H9 (cell line): ENCODE measurements at regions not wholly inside any gene's neighbourhood (a gene's known extent, or its start where the extent isn't known, plus 50 kb on each side); places are given as distances from the start of the nearest gene placed in this dataset.

ENCODE experiments used
- DNase-seq: peaks from one replicate; pipeline ENCODE4 v3.0.0-alpha.2; 2017
- H2AFZ ChIP-seq: one replicate; pipeline ENCODE4 v1.6.1; 2013; ENCODE audit warnings: mild to moderate bottlenecking, low read length, control low read depth, moderate library complexity
- H2AK5ac ChIP-seq: 2 replicates; pipeline ENCODE4 v1.6.1; 2013; ENCODE audit warnings: low read length, control low read depth, mixed read lengths; ENCODE audit not compliant: insufficient read length
- H2BK120ac ChIP-seq: one replicate; pipeline ENCODE4 v1.6.1; 2013; ENCODE audit warnings: low read depth, mild to moderate bottlenecking, low read length, control low read depth, inconsistent platforms; ENCODE audit not compliant: poor library complexity, severe bottlenecking
- H2BK12ac ChIP-seq: 2 replicates; pipeline ENCODE4 v1.6.1; 2013; ENCODE audit warnings: low read length, control low read depth, mixed read lengths, low read depth; ENCODE audit not compliant: insufficient read length
- H2BK15ac ChIP-seq: 2 replicates; pipeline ENCODE4 v1.6.1; 2013; ENCODE audit warnings: low read depth, low read length, control low read depth
- H2BK20ac ChIP-seq: one replicate; pipeline ENCODE4 v1.6.1; 2013; ENCODE audit warnings: low read depth, mild to moderate bottlenecking, low read length, control low read depth, inconsistent platforms; ENCODE audit not compliant: poor library complexity, severe bottlenecking
- H2BK5ac ChIP-seq: 2 replicates; pipeline ENCODE4 v1.6.1; 2013; ENCODE audit warnings: low read length, control low read depth, mixed read lengths; ENCODE audit not compliant: insufficient read length
- H3K14ac ChIP-seq: 2 replicates; pipeline ENCODE4 v1.6.1; 2013; ENCODE audit warnings: low read length, control low read depth; ENCODE audit not compliant: insufficient read depth
- H3K18ac ChIP-seq: 2 replicates; pipeline ENCODE4 v1.6.1; 2013; ENCODE audit warnings: low read depth, mild to moderate bottlenecking, mixed read lengths, low read length, control low read depth; ENCODE audit not compliant: insufficient read length
- H3K23ac ChIP-seq: 2 replicates; pipeline ENCODE4 v1.6.1; 2013; ENCODE audit warnings: low read length, control low read depth, mixed read lengths, low read depth; ENCODE audit not compliant: insufficient read length
- H3K23me2 ChIP-seq: 2 replicates; pipeline ENCODE4 v1.6.1; 2013; ENCODE audit warnings: low read depth, mild to moderate bottlenecking, mixed read lengths, low read length, control low read depth; ENCODE audit not compliant: insufficient read length, poor library complexity, severe bottlenecking
- H3K27ac ChIP-seq: 2 replicates; pipeline ENCODE4 v1.5.1; 2013; ENCODE audit warnings: low read length, control low read depth, mixed read lengths, low read depth; ENCODE audit not compliant: insufficient read length
- H3K27me3 ChIP-seq: 2 replicates; pipeline ENCODE4 v1.6.1; 2013; ENCODE audit warnings: low read length, control low read depth, inconsistent platforms; ENCODE audit not compliant: insufficient read depth
- H3K4ac ChIP-seq: 2 replicates; pipeline ENCODE4 v1.6.1; 2013; ENCODE audit warnings: low read depth, mild to moderate bottlenecking, control low read depth, inconsistent platforms, low read length, moderate library complexity
- H3K4me1 ChIP-seq: 2 replicates; pipeline ENCODE4 v1.6.1; 2013; ENCODE audit warnings: low read length, control low read depth, inconsistent platforms; ENCODE audit not compliant: insufficient read depth
- H3K4me2 ChIP-seq: 2 replicates; pipeline ENCODE4 v1.6.1; 2013; ENCODE audit warnings: low read length, control low read depth, mixed read lengths; ENCODE audit not compliant: insufficient read length, insufficient read depth
- H3K56ac ChIP-seq: 2 replicates; pipeline ENCODE4 v1.6.1; 2013; ENCODE audit warnings: low read depth, mild to moderate bottlenecking, mixed read lengths, low read length, control low read depth; ENCODE audit not compliant: insufficient read length
- H3K79me1 ChIP-seq: 2 replicates; pipeline ENCODE4 v1.6.1; 2013; ENCODE audit warnings: low read depth, mild to moderate bottlenecking, moderate library complexity, low read length, control low read depth, inconsistent platforms; ENCODE audit not compliant: insufficient read depth, poor library complexity, severe bottlenecking
- H3K79me2 ChIP-seq: 2 replicates; pipeline ENCODE4 v1.6.1; 2013; ENCODE audit warnings: low read length, control low read depth, inconsistent platforms; ENCODE audit not compliant: insufficient read depth
- H3K9ac ChIP-seq: 2 replicates; pipeline ENCODE4 v1.6.1; 2013; ENCODE audit warnings: low read length, control low read depth, mixed read lengths; ENCODE audit not compliant: insufficient read length; ENCODE audit errors: extremely low read depth
- H3K9me3 ChIP-seq: one replicate; pipeline ENCODE4 v1.6.1; 2013; ENCODE audit warnings: low read depth, low read length, inconsistent platforms; ENCODE audit not compliant: control insufficient read depth
- H3T11ph ChIP-seq: one replicate; pipeline ENCODE4 v1.6.1; 2013; ENCODE audit warnings: mild to moderate bottlenecking, low read length, control low read depth, inconsistent platforms
- H4K20me1 ChIP-seq: one replicate; pipeline ENCODE4 v1.6.1; 2013; ENCODE audit not compliant: control insufficient read depth, insufficient read length, insufficient read depth
- H4K5ac ChIP-seq: 2 replicates; pipeline ENCODE4 v1.6.1; 2013; ENCODE audit warnings: low read depth, mild to moderate bottlenecking, mixed read lengths, low read length, control low read depth; ENCODE audit not compliant: insufficient read length
- H4K8ac ChIP-seq: replicated peaks from 2 replicates; pipeline ENCODE4 v1.6.1; 2013; ENCODE audit warnings: low read length, control low read depth, mixed read lengths, low read depth; ENCODE audit not compliant: insufficient read length
- H4K91ac ChIP-seq: 2 replicates; pipeline ENCODE4 v1.6.1; 2013; ENCODE audit warnings: low read depth, mild to moderate bottlenecking, moderate library complexity, mixed read lengths, low read length, control low read depth; ENCODE audit not compliant: insufficient read length
- H3K27ac Mint-ChIP-seq, 3 experiments: 2 replicates in 2 of 3; 3 replicates in 1 of 3; pipeline ENCODE4 v1.8.0; 2020 to 2021; ENCODE audit warnings: mixed read lengths in 3 of 3, mild to moderate bottlenecking in 1 of 3, moderate library complexity in 1 of 3
- H3K27me3 Mint-ChIP-seq: 2 replicates; pipeline ENCODE4 v1.8.0; 2021; ENCODE audit warnings: low read depth, mild to moderate bottlenecking, moderate library complexity, mixed read lengths
- H3K36me3 Mint-ChIP-seq, 3 experiments: 2 replicates in 2 of 3; 3 replicates in 1 of 3; pipeline ENCODE4 v1.8.0; 2020 to 2021; ENCODE audit warnings: low read depth in 3 of 3, mixed read lengths in 3 of 3; ENCODE audit not compliant: insufficient read depth in 1 of 3
- H3K4me1 Mint-ChIP-seq, 2 experiments: 2 replicates each; pipeline ENCODE4 v1.8.0; 2020; ENCODE audit warnings: mixed read lengths in 2 of 2
- H3K4me3 Mint-ChIP-seq, 2 experiments: 2 replicates in 1 of 2; 3 replicates in 1 of 2; pipeline ENCODE4 v1.8.0; 2020 to 2021; ENCODE audit warnings: mild to moderate bottlenecking in 2 of 2, mixed read lengths in 2 of 2, moderate library complexity in 1 of 2
- H3K9me3 Mint-ChIP-seq, 2 experiments: 2 replicates in 1 of 2; 3 replicates in 1 of 2; pipeline ENCODE4 v1.8.0; 2020; ENCODE audit warnings: mild to moderate bottlenecking in 2 of 2, mixed read lengths in 2 of 2, moderate library complexity in 1 of 2
- WGBS: extraction: QIAGEN DNeasy Blood & Tissue Kit; methylation state at CpG from one replicate; pipeline ENCODE4 v1.1.7; 2013; ENCODE audit warnings: missing lambda C conversion rate, low lambda C conversion rate, mixed read lengths; ENCODE audit not compliant: insufficient read length; ENCODE audit errors: extremely low coverage; 5-methylcytosine and 5-hydroxymethylcytosine counted together
- TF ChIP-seq, protein P1 (sequence below): fragments of 200-600 bp; sonication (generic); conservative IDR thresholded peaks from 3 replicates; pipeline ENCODE4 v1.8.0; 2021; ENCODE audit warnings: antibody characterized with exemption, mild to moderate bottlenecking

DNA sequence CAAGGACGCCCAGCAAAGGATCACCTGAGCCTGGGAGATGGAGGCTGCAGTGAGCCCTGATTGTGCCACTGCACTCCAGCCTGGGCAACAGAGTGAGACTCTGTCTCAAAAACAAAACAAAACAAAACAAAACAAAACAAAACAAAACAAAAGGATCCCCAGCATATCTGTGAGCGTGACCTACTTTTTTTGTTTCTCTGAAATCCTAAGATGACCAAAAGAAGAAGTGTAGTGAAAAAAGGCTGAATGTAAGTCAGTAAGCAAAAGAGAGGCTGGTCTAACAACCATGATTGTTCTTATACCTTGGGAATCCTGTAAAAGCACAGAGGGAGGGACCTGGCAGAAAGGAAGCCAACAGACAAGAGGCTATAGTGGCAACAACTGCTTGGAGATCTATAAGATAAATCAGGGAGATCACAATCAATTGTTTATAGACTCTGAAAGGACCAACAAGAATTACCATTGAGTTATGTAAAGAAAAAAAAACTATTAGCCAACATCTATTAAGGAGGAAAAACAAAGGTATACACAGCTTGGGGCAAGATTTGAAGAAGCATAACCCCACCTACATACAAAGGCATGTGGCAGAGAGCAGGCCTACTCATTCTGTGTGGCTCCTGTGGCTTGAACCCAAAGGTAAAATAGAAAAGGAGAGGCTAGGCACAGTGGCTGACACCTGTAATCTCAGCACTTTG, 255.2 kb upstream of the KLF14 start:
- Histone ChIP-seq H3K27me3 (no peaks in the 10 kb centered on the region), H4K20me1 (no peaks in the 10 kb centered on the region), H3K27ac (no peak overlapping the region), H3T11ph (no peak overlapping the region), H3K9ac (no peak overlapping the region), H2BK15ac (no peak overlapping the region), H2AK5ac (no peak overlapping the region), H4K5ac (no peak overlapping the region), H3K23me2 (no peaks in the 10 kb centered on the region), H3K23ac (no peak overlapping the region), H3K4me2 (no peak overlapping the region), H3K4me1 (no peaks in the 10 kb centered on the region), H3K56ac (no peak overlapping the region), H2BK5ac (no peak overlapping the region), H4K8ac (no peak overlapping the region), H3K79me2 (no peaks in the 10 kb centered on the region), H3K14ac (no peak overlapping the region), H2BK12ac (no peak overlapping the region), H2BK120ac (no peak overlapping the region), H3K18ac (no peak overlapping the region), H3K9me3 (no peaks in the 10 kb centered on the region), H4K91ac (no peak overlapping the region), H3K79me1 (no peaks in the 10 kb centered on the region), H2AFZ (no peak overlapping the region), H2BK20ac (no peak overlapping the region), H3K4ac (no peak overlapping the region)
- TF ChIP-seq, protein P1, sequence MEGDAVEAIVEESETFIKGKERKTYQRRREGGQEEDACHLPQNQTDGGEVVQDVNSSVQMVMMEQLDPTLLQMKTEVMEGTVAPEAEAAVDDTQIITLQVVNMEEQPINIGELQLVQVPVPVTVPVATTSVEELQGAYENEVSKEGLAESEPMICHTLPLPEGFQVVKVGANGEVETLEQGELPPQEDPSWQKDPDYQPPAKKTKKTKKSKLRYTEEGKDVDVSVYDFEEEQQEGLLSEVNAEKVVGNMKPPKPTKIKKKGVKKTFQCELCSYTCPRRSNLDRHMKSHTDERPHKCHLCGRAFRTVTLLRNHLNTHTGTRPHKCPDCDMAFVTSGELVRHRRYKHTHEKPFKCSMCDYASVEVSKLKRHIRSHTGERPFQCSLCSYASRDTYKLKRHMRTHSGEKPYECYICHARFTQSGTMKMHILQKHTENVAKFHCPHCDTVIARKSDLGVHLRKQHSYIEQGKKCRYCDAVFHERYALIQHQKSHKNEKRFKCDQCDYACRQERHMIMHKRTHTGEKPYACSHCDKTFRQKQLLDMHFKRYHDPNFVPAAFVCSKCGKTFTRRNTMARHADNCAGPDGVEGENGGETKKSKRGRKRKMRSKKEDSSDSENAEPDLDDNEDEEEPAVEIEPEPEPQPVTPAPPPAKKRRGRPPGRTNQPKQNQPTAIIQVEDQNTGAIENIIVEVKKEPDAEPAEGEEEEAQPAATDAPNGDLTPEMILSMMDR: no peak
- Mint-ChIP-seq H3K36me3 (no peaks in the 10 kb centered on the region), H3K27ac (peak overlapping the region in 2 of 3 experiments; percentile 2 to 7; a peak in 1 of 7 replicates), H3K27me3 (no peaks in the 10 kb centered on the region), H3K4me3 (no peak overlapping the region; a peak in 1 of 5 replicates), H3K9me3 (no peaks in the 10 kb centered on the region), H3K4me1 (peaks cover 7 to 11% of the 10 kb centered on the region in 2 experiments)
- no CpG with 5 or more reads among the region's 2 CpGs for WGBS
- DNase-seq: no peak
